Stomach (tissue), 4 donors: ENCODE measurements at regions not wholly inside any gene's neighbourhood (a gene's known extent, or its start where the extent isn't known, plus 50 kb on each side); places are given as distances from the start of the nearest gene placed in this dataset.

Experiments used
- POLR2AphosphoS5 ChIP-seq, 3 donors: sonication (generic); formaldehyde crosslinking; IDR thresholded peaks; one replicate each; pipeline ENCODE4 v1.6.1; 2016; ENCODE audit warnings: antibody characterized with exemption in 3 of 3
- TF ChIP-seq, protein P1 (sequence below), 7 experiments: fragments of 450-650 bp in 4 of 7; fragments of 200-600 bp in 3 of 7; sonication (generic) in 3 of 7; IDR thresholded peaks; one replicate each; pipeline ENCODE4 v1.5.1; 2016 to 2019; ENCODE audit warnings: antibody characterized with exemption in 7 of 7, control low read depth in 2 of 7, mild to moderate bottlenecking in 1 of 7

DNA sequence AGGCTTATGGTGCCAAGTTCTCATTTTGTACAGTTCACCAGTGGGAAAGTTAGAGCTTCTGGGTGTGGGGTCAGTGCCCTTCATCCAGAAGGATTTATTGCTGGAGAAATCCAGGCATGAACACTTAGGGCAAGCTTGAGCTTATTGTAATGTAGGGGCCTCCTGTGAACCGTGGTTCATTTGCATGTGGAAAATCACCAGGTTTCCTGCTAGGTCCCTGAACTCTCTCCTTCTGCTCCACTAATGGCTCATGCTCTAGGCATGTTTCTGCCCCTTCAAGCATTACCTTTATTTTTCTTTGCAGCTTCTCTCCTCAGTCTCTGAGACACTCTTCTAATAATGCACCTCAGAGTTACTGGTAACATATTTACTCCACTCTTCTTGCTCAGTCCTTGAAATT, 79.3 kb upstream of the FAM98A start:
- TF ChIP-seq, protein P1, sequence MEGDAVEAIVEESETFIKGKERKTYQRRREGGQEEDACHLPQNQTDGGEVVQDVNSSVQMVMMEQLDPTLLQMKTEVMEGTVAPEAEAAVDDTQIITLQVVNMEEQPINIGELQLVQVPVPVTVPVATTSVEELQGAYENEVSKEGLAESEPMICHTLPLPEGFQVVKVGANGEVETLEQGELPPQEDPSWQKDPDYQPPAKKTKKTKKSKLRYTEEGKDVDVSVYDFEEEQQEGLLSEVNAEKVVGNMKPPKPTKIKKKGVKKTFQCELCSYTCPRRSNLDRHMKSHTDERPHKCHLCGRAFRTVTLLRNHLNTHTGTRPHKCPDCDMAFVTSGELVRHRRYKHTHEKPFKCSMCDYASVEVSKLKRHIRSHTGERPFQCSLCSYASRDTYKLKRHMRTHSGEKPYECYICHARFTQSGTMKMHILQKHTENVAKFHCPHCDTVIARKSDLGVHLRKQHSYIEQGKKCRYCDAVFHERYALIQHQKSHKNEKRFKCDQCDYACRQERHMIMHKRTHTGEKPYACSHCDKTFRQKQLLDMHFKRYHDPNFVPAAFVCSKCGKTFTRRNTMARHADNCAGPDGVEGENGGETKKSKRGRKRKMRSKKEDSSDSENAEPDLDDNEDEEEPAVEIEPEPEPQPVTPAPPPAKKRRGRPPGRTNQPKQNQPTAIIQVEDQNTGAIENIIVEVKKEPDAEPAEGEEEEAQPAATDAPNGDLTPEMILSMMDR (IDR thresholded peaks at IDR 0.05), result no peak
- TF ChIP-seq POLR2AphosphoS5 (IDR thresholded peaks at IDR 0.05), result no peak
